GM12878 (cell line): ENCODE measurements at regions not wholly inside any gene's neighbourhood (a gene's known extent, or its start where the extent isn't known, plus 50 kb on each side); places are given as distances from the start of the nearest gene placed in this dataset.

Experiments used
- ATAC-seq: fragments of 200-7000 bp; cut with Tn5 transposase; 3 replicates; pipeline ENCODE4 v1.9.1; 2020; ENCODE audit warnings: mild to moderate bottlenecking, moderate library complexity
- BruUV-seq: library from RNA; stranded (reverse); fragments of 400-500 nt; replicated peaks from 2 replicates; lab custom pipeline; 2021; lab: Mats Ljungman, UMichigan
- CTCF ChIA-PET: fragments of 300-600 bp; sonication (Branson Sonifier 250); formaldehyde crosslinking; extraction: SDS; loops from one replicate; lab custom pipeline; 2021; ENCODE audit warnings: inconsistent platforms; lab: Yijun Ruan, JAX
- POLR2A ChIA-PET: fragments of 350-600 bp; formaldehyde crosslinking; extraction: SDS; loops from one replicate; lab custom pipeline; 2021; ENCODE audit warnings: inconsistent platforms; lab: Charles Lee
- RAD21 ChIA-PET: fragments of 300-600 bp; sonication (Branson Sonifier 250); formaldehyde crosslinking; loops from one replicate; lab custom pipeline; 2023; ENCODE audit warnings: antibody characterized with exemption; ENCODE audit not compliant: unreplicated experiment; lab: Charles Lee
- SMC1A ChIA-PET: fragments of 300-600 bp; sonication (Branson Sonifier 250); formaldehyde crosslinking; loops from one replicate; lab custom pipeline; 2023; ENCODE audit not compliant: unreplicated experiment, uncharacterized antibody; lab: Charles Lee
- DNase-seq: peaks from one replicate; pipeline ENCODE4 v3.0.0-alpha.2; 2011; ENCODE audit warnings: low read depth, low spot score
- FAIRE-seq: peaks from 3 replicates; lab custom pipeline; 2011; peaks lifted over from hg19 to GRCh38; lab: Jason Lieb, UNC
- H2AFZ ChIP-seq: 2 replicates; pipeline ENCODE4 v1.6.0; 2011; ENCODE audit warnings: low read depth, low read length, control low read depth; ENCODE audit not compliant: control insufficient read depth
- H3K27ac ChIP-seq: 2 replicates; pipeline ENCODE4 v1.5.1; 2011; ENCODE audit warnings: control low read depth; ENCODE audit not compliant: control insufficient read depth, insufficient read depth
- H3K27me3 ChIP-seq, 2 experiments: replicated peaks in 1 of 2; 2 replicates each; pipeline versions ENCODE4 v1.6.0 to v1.6.1; 2011; ENCODE audit warnings: low read length in 1 of 2; ENCODE audit not compliant: control insufficient read depth in 2 of 2, insufficient read depth in 2 of 2
- H3K36me3 ChIP-seq, 2 experiments: 2 replicates each; pipeline ENCODE4 v1.5.1; 2011; ENCODE audit warnings: low read length in 1 of 2; ENCODE audit not compliant: control insufficient read depth in 2 of 2, insufficient read depth in 2 of 2
- H3K4me1 ChIP-seq: 2 replicates; pipeline ENCODE4 v1.6.1; 2011; ENCODE audit warnings: mild to moderate bottlenecking, low read length, moderate library complexity, mixed read lengths; ENCODE audit not compliant: control insufficient read depth, insufficient read depth
- H3K4me2 ChIP-seq: 2 replicates; pipeline ENCODE4 v1.6.0; 2011; ENCODE audit warnings: control low read depth; ENCODE audit not compliant: control insufficient read depth, insufficient read depth
- H3K4me3 ChIP-seq: fragments of 200-600 bp; sonication (generic); 2 replicates; pipeline ENCODE4 v1.5.1; 2016
- H3K79me2 ChIP-seq: 2 replicates; pipeline ENCODE4 v1.6.0; 2011; ENCODE audit warnings: low read length; ENCODE audit not compliant: control insufficient read depth, insufficient read depth
- H3K9ac ChIP-seq: 2 replicates; pipeline ENCODE4 v1.8.0; 2011; ENCODE audit warnings: low read length, control low read depth, mixed read lengths; ENCODE audit not compliant: control insufficient read depth, insufficient read depth
- H3K9me3 ChIP-seq: replicated peaks from 3 replicates; pipeline ENCODE4 v1.5.1; 2011; ENCODE audit warnings: mild to moderate bottlenecking, low read length; ENCODE audit not compliant: control insufficient read depth, insufficient read depth
- H4K20me1 ChIP-seq: 2 replicates; pipeline ENCODE4 v1.6.0; 2011; ENCODE audit not compliant: control insufficient read depth, insufficient read depth
- CEBPZ ChIP-seq: fragments of 150-350 bp; IDR thresholded peaks from 2 replicates; pipeline ENCODE4 v1.6.1; 2016; ENCODE audit warnings: low read depth, low read length
- FOXM1 ChIP-seq: IDR thresholded peaks from 2 replicates; pipeline ENCODE4 v1.6.1; 2012; ENCODE audit warnings: low read depth, mild to moderate bottlenecking, inconsistent platforms, low read length, moderate library complexity
- HDGF ChIP-seq: fragments of 450-650 bp; IDR thresholded peaks from 2 replicates; pipeline ENCODE4 v1.6.1; 2016; ENCODE audit warnings: antibody characterized with exemption
- MLLT1 ChIP-seq: fragments of 450-650 bp; IDR thresholded peaks from 2 replicates; pipeline ENCODE4 v1.6.1; 2016; ENCODE audit warnings: mild to moderate bottlenecking
- NKRF ChIP-seq: fragments of 450-650 bp; conservative IDR thresholded peaks from 2 replicates; pipeline ENCODE4 v1.6.1; 2017; ENCODE audit warnings: mild to moderate bottlenecking, moderate library complexity
- NR2C1 ChIP-seq: fragments of 450-650 bp; IDR thresholded peaks from 2 replicates; pipeline ENCODE4 v1.6.1; 2017; ENCODE audit warnings: antibody characterized with exemption, mild to moderate bottlenecking, moderate library complexity
- RB1 ChIP-seq: fragments of 450-650 bp; formaldehyde crosslinking; IDR thresholded peaks from 2 replicates; pipeline ENCODE4 v1.6.1; 2017; ENCODE audit warnings: mild to moderate bottlenecking, borderline replicate concordance
- RELA ChIP-seq: fragments of 450-650 bp; IDR thresholded peaks from 2 replicates; pipeline ENCODE4 v1.8.0; 2014; ENCODE audit warnings: borderline replicate concordance; ENCODE audit not compliant: partially characterized antibody
- SPI1 ChIP-seq: IDR thresholded peaks from 2 replicates; pipeline ENCODE4 v1.6.1; 2011; ENCODE audit warnings: low read depth, mild to moderate bottlenecking, low read length, moderate library complexity, borderline replicate concordance; ENCODE audit not compliant: insufficient read depth
- TCF7 ChIP-seq: IDR thresholded peaks from 2 replicates; pipeline ENCODE4 v1.6.1; 2014; ENCODE audit warnings: antibody characterized with exemption, borderline replicate concordance
- ZBED1 ChIP-seq: IDR thresholded peaks from 2 replicates; pipeline ENCODE4 v1.6.1; 2016; ENCODE audit warnings: borderline replicate concordance
- ZBTB40 ChIP-seq: fragments of 450-650 bp; IDR thresholded peaks from 2 replicates; pipeline ENCODE4 v1.6.1; 2016; ENCODE audit warnings: mild to moderate bottlenecking, moderate library complexity, borderline replicate concordance
- ZNF274 ChIP-seq: IDR thresholded peaks from one replicate; pipeline ENCODE4 v1.8.0; 2011; ENCODE audit not compliant: insufficient read length, insufficient read depth
- WGBS: methylation state at CpG from one replicate; pipeline ENCODE4 v1.1.6; 2016; ENCODE audit warnings: low lambda C conversion rate; ENCODE audit not compliant: insufficient replicate concordance, insufficient coverage; ENCODE audit errors: missing lambda C conversion rate; 5-methylcytosine and 5-hydroxymethylcytosine counted together
- in situ Hi-C: fragments of 300-500 bp; cut with MboI; formaldehyde crosslinking; loops from 9 replicates; pipeline ENCODE4 v1.14.3; 2018; ENCODE audit warnings: mixed read lengths
- intact Hi-C: fragments of 100-400 bp; cut with micrococcal nuclease; formaldehyde crosslinking; loops from one replicate; pipeline ENCODE4 v1.14.2; 2022; ENCODE audit not compliant: unreplicated experiment

GRCh38 chr10:91690412-91690811 lies 57.5 kb upstream of the PPP1R3C start (continued):
- TF ChIP-seq ZBTB40 = no peak
- no peak for TF ChIP-seq ZBED1
- TF ChIP-seq SPI1 = no peak
- TF ChIP-seq RELA = no peak

GRCh38 chr10:91689731-91690168 lies 56.9 kb upstream of the PPP1R3C start:
- Histone ChIP-seq H3K79me2 (no peaks in the 10 kb centered on the region), H3K4me1 (no peaks in the 10 kb centered on the region), H3K36me3 (no peaks in the 10 kb centered on the region), H3K9me3 (no peaks in the 10 kb centered on the region), H3K27me3 (no peaks in the 10 kb centered on the region), H3K27ac (no peak overlapping the region), H2AFZ (no peak overlapping the region), H3K4me3 (no peak overlapping the region), H3K9ac (no peak overlapping the region), H3K4me2 (no peak overlapping the region), H4K20me1 (no peaks in the 10 kb centered on the region)
- DNase-seq = no peak
- WGBS = 64% methylated on average over 2 of the region's 2 CpGs
- in situ Hi-C loops (no loop called here), intact Hi-C loops (loop anchor here (5.0 kb wide), 1 partner anchor 297 kb away; no protein-coding TSS in a partner anchor)
- no TSS peak for BruUV-seq
- SMC1A ChIA-PET = no interaction called here
- CTCF ChIA-PET = no interaction called here
- FAIRE-seq = no peak
- peak; percentile 50 for ATAC-seq
- RAD21 ChIA-PET = no interaction called here
- POLR2A ChIA-PET = no interaction called here
- TF ChIP-seq RB1 (no peak), ZNF274 (no peak), MLLT1 (no peak), CEBPZ (no peak), NR2C1 (no peak), HDGF (no peak), NKRF (no peak), FOXM1 (no peak), TCF7 (no peak)
